ENCODE measurements at regions not wholly inside any gene's neighbourhood (a gene's known extent, or its start where the extent isn't known, plus 50 kb on each side); places are given as distances from the start of the nearest gene placed in this dataset.

- TF ChIP-seq EZH2phosphoT487 (IDR thresholded peaks at IDR 0.05; ENCODE audit: borderline replicate concordance, low read depth, low read length) (no peak), CTCF (conservative IDR thresholded peaks at IDR 0.05; ENCODE audit: low read length) (no peak)
- Histone ChIP-seq H3K9me3 (ENCODE audit: low read length) (no peaks in the 10 kb centered on the region), H2AFZ (ENCODE audit: low read length) (no peak overlapping the region), H3K4me3 (ENCODE audit: low read depth, low read length, poor library complexity, severe bottlenecking) (no peak overlapping the region), H3K79me2 (ENCODE audit: insufficient read depth, low read depth, low read length) (no peaks in the 10 kb centered on the region), H3K4me1 (ENCODE audit: insufficient read depth, low read length, poor library complexity, severe bottlenecking) (no peaks in the 10 kb centered on the region), H3K27ac (ENCODE audit: low read depth, low read length, poor library complexity, severe bottlenecking) (no peak overlapping the region), H3K36me3 (ENCODE audit: insufficient read depth, low read length) (no peaks in the 10 kb centered on the region), H3K4me2 (ENCODE audit: low read length) (no peak overlapping the region), H3K9me2 (ENCODE audit: insufficient read depth, low read length) (no peaks in the 10 kb centered on the region), H4K20me1 (ENCODE audit: insufficient read depth, low read length) (no peaks in the 10 kb centered on the region)
- no peak for DNase-seq (ENCODE audit: low spot score)
- CTCF ChIA-PET (ENCODE audit: unreplicated experiment) = no interaction called here
- POLR2A ChIA-PET = no interaction called here
- BruUV-seq (replicated peaks) = no TSS peak
- intact Hi-C loops (cut with micrococcal nuclease; ENCODE audit: unreplicated experiment) = no loop called here
Measured at GRCh38 chr20:57780398-57780797, 70.6 kb upstream of the PMEPA1 start.

- no TSS peak for BruUV-seq (replicated peaks)
- H3K79me2 ChIP-seq (ENCODE audit: insufficient read depth, low read depth, low read length) = no peaks in the 10 kb centered on the region
- ChIA-PET CTCF (ENCODE audit: unreplicated experiment) (no interaction called here), POLR2A (no interaction called here)
- intact Hi-C loops (cut with micrococcal nuclease; ENCODE audit: unreplicated experiment) = no loop called here
- H2AFZ ChIP-seq (ENCODE audit: low read length) = no peak overlapping the region
- H4K20me1 ChIP-seq (ENCODE audit: insufficient read depth, low read length) = no peaks in the 10 kb centered on the region
- H3K9me3 ChIP-seq (ENCODE audit: low read length) = no peaks in the 10 kb centered on the region
- no peaks in the 10 kb centered on the region for H3K36me3 ChIP-seq (ENCODE audit: insufficient read depth, low read length)
- H3K4me1 ChIP-seq (ENCODE audit: insufficient read depth, low read length, poor library complexity, severe bottlenecking) = no peaks in the 10 kb centered on the region
- TF ChIP-seq EZH2phosphoT487 (IDR thresholded peaks at IDR 0.05; ENCODE audit: borderline replicate concordance, low read depth, low read length) (no peak), CTCF (conservative IDR thresholded peaks at IDR 0.05; ENCODE audit: low read length) (no peak)
- no peak overlapping the region for H3K27ac ChIP-seq (ENCODE audit: low read depth, low read length, poor library complexity, severe bottlenecking)
- DNase-seq (ENCODE audit: low spot score) = no peak
- H3K4me2 ChIP-seq (ENCODE audit: low read length) = no peak overlapping the region
- H3K4me3 ChIP-seq (ENCODE audit: low read depth, low read length, poor library complexity, severe bottlenecking) = no peak overlapping the region
- no peaks in the 10 kb centered on the region for H3K9me2 ChIP-seq (ENCODE audit: insufficient read depth, low read length)
Measured at GRCh38 chr20:57779401-57780003, 69.7 kb upstream of the PMEPA1 start.

GRCh38 chr20:57777911-57778310 is 68.1 kb upstream of the PMEPA1 start:
- Histone ChIP-seq H3K36me3 (ENCODE audit: insufficient read depth, low read length) (no peaks in the 10 kb centered on the region), H3K9me3 (ENCODE audit: low read length) (no peaks in the 10 kb centered on the region), H2AFZ (ENCODE audit: low read length) (no peak overlapping the region), H3K4me2 (ENCODE audit: low read length) (no peak overlapping the region), H3K4me3 (ENCODE audit: low read depth, low read length, poor library complexity, severe bottlenecking) (no peak overlapping the region), H4K20me1 (ENCODE audit: insufficient read depth, low read length) (no peaks in the 10 kb centered on the region), H3K27ac (ENCODE audit: low read depth, low read length, poor library complexity, severe bottlenecking) (no peak overlapping the region), H3K79me2 (ENCODE audit: insufficient read depth, low read depth, low read length) (no peaks in the 10 kb centered on the region), H3K4me1 (ENCODE audit: insufficient read depth, low read length, poor library complexity, severe bottlenecking) (no peaks in the 10 kb centered on the region), H3K9me2 (ENCODE audit: insufficient read depth, low read length) (no peaks in the 10 kb centered on the region)
- no peak for TF ChIP-seq CTCF (conservative IDR thresholded peaks at IDR 0.05; ENCODE audit: low read length)
- TF ChIP-seq EZH2phosphoT487 (IDR thresholded peaks at IDR 0.05; ENCODE audit: borderline replicate concordance, low read depth, low read length) = no peak
- BruUV-seq (replicated peaks) = no TSS peak
- intact Hi-C loops (cut with micrococcal nuclease; ENCODE audit: unreplicated experiment) = no loop called here
- DNase-seq (ENCODE audit: low spot score) = no peak
- CTCF ChIA-PET (ENCODE audit: unreplicated experiment) = no interaction called here
- POLR2A ChIA-PET = interaction anchor here (0.7 kb wide), 1 partner anchor 265 kb away, joined by 3 read pairs; no protein-coding TSS in a partner anchor

Data from OCI-LY7 (cell line).